ENCODE measurements at regions not wholly inside any gene's neighbourhood (a gene's known extent, or its start where the extent isn't known, plus 50 kb on each side); places are given as distances from the start of the nearest gene placed in this dataset.

DNA sequence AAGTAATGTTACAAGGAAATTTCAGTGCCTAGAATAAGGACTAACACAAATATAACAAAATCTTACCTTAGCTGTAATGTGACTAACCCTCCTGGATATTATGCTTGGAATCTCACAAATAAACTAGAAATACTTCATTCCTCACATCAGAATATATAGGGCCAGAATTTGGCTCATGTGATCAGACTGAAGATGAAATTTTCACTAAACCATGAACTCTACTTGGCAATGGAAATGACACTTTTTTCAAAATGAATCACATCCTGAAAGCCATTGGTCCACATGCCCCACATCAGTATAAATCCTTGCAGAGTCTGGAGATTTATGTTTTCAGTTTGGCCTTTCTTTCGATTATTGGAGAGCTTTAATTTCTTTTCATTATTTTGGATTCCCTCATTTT is 227.8 kb downstream of the NRIP1 start:
- TF ChIP-seq, protein P1, sequence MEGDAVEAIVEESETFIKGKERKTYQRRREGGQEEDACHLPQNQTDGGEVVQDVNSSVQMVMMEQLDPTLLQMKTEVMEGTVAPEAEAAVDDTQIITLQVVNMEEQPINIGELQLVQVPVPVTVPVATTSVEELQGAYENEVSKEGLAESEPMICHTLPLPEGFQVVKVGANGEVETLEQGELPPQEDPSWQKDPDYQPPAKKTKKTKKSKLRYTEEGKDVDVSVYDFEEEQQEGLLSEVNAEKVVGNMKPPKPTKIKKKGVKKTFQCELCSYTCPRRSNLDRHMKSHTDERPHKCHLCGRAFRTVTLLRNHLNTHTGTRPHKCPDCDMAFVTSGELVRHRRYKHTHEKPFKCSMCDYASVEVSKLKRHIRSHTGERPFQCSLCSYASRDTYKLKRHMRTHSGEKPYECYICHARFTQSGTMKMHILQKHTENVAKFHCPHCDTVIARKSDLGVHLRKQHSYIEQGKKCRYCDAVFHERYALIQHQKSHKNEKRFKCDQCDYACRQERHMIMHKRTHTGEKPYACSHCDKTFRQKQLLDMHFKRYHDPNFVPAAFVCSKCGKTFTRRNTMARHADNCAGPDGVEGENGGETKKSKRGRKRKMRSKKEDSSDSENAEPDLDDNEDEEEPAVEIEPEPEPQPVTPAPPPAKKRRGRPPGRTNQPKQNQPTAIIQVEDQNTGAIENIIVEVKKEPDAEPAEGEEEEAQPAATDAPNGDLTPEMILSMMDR (IDR thresholded peaks at IDR 0.05; ENCODE audit: low read depth, low read length) = no peak
- TF ChIP-seq EZH2phosphoT487 (IDR thresholded peaks at IDR 0.05; ENCODE audit: low read depth) = no peak

Data from OCI-LY3 (cell line).